BE2C (cell line): ENCODE measurements at regions not wholly inside any gene's neighbourhood (a gene's known extent, or its start where the extent isn't known, plus 50 kb on each side); places are given as distances from the start of the nearest gene placed in this dataset.

Experiments
- DNase-seq: peaks from one replicate; pipeline ENCODE4 v3.0.0-alpha.2; 2020
- H3K27me3 ChIP-seq: fragments of 250-450 bp; sonication (Bioruptor Pico); 2 replicates; pipeline ENCODE4 v1.5.1; 2020; ENCODE audit warnings: mild to moderate bottlenecking
- H3K36me3 ChIP-seq: fragments of 250-450 bp; sonication (Bioruptor Pico); 2 replicates; pipeline ENCODE4 v1.5.1; 2020; ENCODE audit warnings: mild to moderate bottlenecking
- H3K4me1 ChIP-seq: fragments of 250-450 bp; sonication (Bioruptor Pico); 2 replicates; pipeline ENCODE4 v1.5.1; 2020
- H3K4me3 ChIP-seq: 2 replicates; pipeline ENCODE4 v1.5.1; 2011; ENCODE audit warnings: low read depth, low read length
- H3K9me3 ChIP-seq: fragments of 250-450 bp; sonication (Bioruptor Pico); 2 replicates; pipeline ENCODE4 v1.5.1; 2020
- TF ChIP-seq, protein P1 (sequence below): IDR thresholded peaks from 2 replicates; pipeline ENCODE4 v1.5.1; 2012; ENCODE audit warnings: mild to moderate bottlenecking, low read depth, low read length

DNA sequence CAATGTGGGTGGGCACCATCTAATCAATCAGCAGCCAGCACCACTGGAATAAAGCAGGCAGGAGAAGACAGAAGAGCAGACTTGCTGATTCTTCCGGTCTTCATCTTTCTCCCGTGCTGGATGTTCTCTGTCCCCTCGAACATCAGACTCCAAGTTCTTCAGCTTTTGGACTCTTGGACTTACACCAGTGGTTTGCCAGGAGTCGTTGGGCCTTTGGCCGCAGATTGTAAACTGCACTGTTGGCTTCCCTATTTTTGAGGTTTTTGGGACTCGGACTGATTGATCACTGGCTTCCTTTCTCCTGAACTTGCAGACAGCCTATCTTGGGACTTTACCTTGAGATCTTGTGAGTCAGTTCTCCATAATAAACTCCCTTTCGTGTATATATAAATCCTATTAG lies 292.8 kb downstream of the BCHE start:
- DNase-seq, result no peak
- TF ChIP-seq, protein P1, sequence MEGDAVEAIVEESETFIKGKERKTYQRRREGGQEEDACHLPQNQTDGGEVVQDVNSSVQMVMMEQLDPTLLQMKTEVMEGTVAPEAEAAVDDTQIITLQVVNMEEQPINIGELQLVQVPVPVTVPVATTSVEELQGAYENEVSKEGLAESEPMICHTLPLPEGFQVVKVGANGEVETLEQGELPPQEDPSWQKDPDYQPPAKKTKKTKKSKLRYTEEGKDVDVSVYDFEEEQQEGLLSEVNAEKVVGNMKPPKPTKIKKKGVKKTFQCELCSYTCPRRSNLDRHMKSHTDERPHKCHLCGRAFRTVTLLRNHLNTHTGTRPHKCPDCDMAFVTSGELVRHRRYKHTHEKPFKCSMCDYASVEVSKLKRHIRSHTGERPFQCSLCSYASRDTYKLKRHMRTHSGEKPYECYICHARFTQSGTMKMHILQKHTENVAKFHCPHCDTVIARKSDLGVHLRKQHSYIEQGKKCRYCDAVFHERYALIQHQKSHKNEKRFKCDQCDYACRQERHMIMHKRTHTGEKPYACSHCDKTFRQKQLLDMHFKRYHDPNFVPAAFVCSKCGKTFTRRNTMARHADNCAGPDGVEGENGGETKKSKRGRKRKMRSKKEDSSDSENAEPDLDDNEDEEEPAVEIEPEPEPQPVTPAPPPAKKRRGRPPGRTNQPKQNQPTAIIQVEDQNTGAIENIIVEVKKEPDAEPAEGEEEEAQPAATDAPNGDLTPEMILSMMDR, result no peak
- H3K9me3 ChIP-seq, result no peaks in the 10 kb centered on the region
- H3K36me3 ChIP-seq, result no peaks in the 10 kb centered on the region
- H3K4me1 ChIP-seq, result peaks cover 8% of the 10 kb centered on the region
- H3K27me3 ChIP-seq, result no peaks in the 10 kb centered on the region
- no peak overlapping the region for H3K4me3 ChIP-seq

DNA sequence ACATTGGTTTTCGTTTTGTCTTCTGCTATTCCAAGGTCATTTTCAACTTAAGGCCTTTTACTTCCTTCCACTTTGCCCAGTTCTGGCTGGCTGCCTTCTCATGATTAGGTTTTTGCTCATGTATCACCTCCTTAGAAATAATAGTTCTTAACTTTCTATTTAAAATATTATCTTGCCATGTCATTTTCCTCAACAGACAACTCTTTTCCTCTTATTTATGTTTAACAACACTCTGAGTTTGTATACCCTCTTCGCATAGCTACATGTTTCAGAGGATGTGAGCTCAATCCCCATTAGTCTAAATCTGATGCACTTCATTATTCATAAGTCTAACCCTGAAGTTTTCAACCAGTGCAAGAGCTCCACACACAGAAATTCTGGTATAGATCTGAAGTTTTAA lies 299.1 kb downstream of the BCHE start:
- no peaks in the 10 kb centered on the region for H3K4me1 ChIP-seq
- TF ChIP-seq, protein P1, result no peak
- H3K36me3 ChIP-seq, result no peaks in the 10 kb centered on the region
- DNase-seq, result no peak
- H3K4me3 ChIP-seq, result no peak overlapping the region
- no peaks in the 10 kb centered on the region for H3K27me3 ChIP-seq
- H3K9me3 ChIP-seq, result no peaks in the 10 kb centered on the region

DNA sequence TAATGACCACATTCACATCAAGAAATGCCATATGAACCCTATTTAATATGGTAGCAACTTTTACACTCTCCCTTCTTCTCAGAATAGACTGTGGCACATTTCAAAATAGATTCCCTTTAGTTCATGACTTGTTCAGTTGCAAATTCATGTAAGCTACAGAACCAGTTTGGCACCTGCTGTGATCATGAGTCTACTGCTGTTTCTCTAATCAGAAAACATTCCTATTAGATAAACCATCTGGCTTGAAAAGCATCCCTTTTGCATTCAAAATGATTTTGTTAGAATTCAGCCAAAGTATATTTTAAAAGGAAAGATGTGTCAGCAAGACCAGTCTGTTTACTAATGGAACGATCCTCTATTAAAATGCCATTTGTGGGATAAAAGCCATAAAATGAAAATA lies 304.4 kb downstream of the BCHE start:
- Histone ChIP-seq H3K4me1 (peaks cover 9% of the 10 kb centered on the region; the same call in 1 of the 2 replicates), H3K9me3 (0 out of 2 replicates have a peak, but pooled peaks cover 2% of the 10 kb centered on the region), H3K4me3 (no peak overlapping the region), H3K27me3 (no peaks in the 10 kb centered on the region), H3K36me3 (no peaks in the 10 kb centered on the region)
- DNase-seq, result no peak
- TF ChIP-seq, protein P1, result no peak

GRCh38 chr3:165529451-165529850 lies 307.8 kb downstream of the BCHE start:
- Histone ChIP-seq H3K9me3 (0 out of 2 replicates have a peak, but pooled peaks cover 2% of the 10 kb centered on the region), H3K27me3 (no peaks in the 10 kb centered on the region), H3K36me3 (no peaks in the 10 kb centered on the region), H3K4me3 (no peak overlapping the region), H3K4me1 (peaks cover 14% of the 10 kb centered on the region)
- TF ChIP-seq, protein P1, result no peak
- no peak for DNase-seq

DNA sequence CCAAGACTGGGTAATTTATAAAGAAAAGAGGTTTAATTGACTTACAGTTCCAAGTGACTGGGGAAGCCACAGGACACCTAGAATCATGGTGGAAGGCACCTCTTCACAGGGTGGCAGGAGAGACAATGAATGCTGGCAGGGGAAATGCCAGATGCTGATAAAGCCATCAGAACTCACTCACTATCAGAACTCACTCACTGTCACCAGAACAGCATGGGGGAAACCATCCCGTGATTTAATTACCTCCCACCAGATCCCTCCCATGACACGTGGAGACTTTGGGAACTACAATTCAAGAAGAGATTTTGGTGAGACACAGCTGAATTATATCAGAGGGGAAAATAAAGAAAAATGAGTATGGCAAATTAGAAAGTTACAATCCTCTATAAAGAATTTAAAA lies 310.9 kb downstream of the BCHE start:
- Histone ChIP-seq H3K27me3 (no peaks in the 10 kb centered on the region), H3K4me1 (peaks cover 23% of the 10 kb centered on the region), H3K9me3 (0 out of 2 replicates have a peak, but pooled peaks cover 2% of the 10 kb centered on the region), H3K4me3 (peak overlapping the region; percentile 62), H3K36me3 (peaks cover 6% of the 10 kb centered on the region; the same call in 1 of the 2 replicates)
- DNase-seq, result peak; percentile 77
- TF ChIP-seq, protein P1, result peak; percentile 44

DNA sequence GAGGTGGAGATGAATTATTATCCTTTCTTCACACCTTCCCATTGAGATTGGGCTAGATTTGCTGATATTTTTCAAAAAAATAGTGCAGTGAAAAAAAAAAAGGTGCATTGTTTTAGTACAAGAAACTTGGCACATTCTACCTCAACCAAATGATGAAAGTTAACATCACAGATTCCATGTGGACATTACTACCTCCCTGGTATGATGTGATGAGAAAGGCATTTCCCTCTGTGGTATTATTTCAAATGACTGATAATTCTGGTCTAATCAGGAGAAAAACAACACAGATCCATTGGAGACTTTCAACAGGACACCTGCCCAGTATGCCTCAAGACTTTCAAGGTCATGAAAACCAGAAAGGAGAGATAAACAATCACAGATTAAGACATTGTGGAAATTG lies 313.4 kb downstream of the BCHE start:
- peak overlapping the region; percentile 62 for H3K4me3 ChIP-seq

More for the DNA sequence above, 313.4 kb downstream of the BCHE start:
- DNase-seq, result no peak
- H3K4me1 ChIP-seq, result peaks cover 23% of the 10 kb centered on the region
- TF ChIP-seq, protein P1, result no peak
- no peaks in the 10 kb centered on the region for H3K9me3 ChIP-seq
- H3K36me3 ChIP-seq, result peaks cover 14% of the 10 kb centered on the region
- no peaks in the 10 kb centered on the region for H3K27me3 ChIP-seq
